K562 (cell line): ENCODE measurements at regions not wholly inside any gene's neighbourhood (a gene's known extent, or its start where the extent isn't known, plus 50 kb on each side); places are given as distances from the start of the nearest gene placed in this dataset.
"Not testable (repeated sequence)": the region's sequence is repeated elsewhere in the genome, so short reads cannot be mapped to it uniquely, and the experiment has no call there.

Source experiments
- ATAC-seq: fragments of 200-7000 bp; cut with Tn5 transposase; 3 replicates; pipeline ENCODE4 v1.9.1; 2020; ENCODE audit warnings: moderate library complexity
- BruUV-seq: library from RNA; stranded (reverse); fragments of 400-500 nt; replicated peaks from 2 replicates; lab custom pipeline; 2021; lab: Mats Ljungman, UMichigan
- CTCF ChIA-PET: fragments of 300-600 bp; formaldehyde crosslinking; extraction: SDS; loops from one replicate; lab custom pipeline; 2021; ENCODE audit warnings: low intra/inter-chr PET ratio; lab: Yijun Ruan, JAX
- POLR2A ChIA-PET: fragments of 300-600, 350-650 bp; sonication (Branson Sonifier 250); formaldehyde crosslinking; extraction: SDS; loops from one replicate; lab custom pipeline; 2021; ENCODE audit warnings: antibody characterized with exemption, inconsistent platforms; lab: Yijun Ruan, JAX
- DNase-seq, 4 experiments: peaks; one replicate each; pipeline versions ENCODE4 v3.0.0 to v3.0.0-alpha.2; 2011 to 2018; ENCODE audit warnings: low spot score in 3 of 4, mixed read lengths in 3 of 4; ENCODE audit errors: extremely low read depth in 1 of 4
- FAIRE-seq: peaks from 2 replicates; lab custom pipeline; 2011; peaks lifted over from hg19 to GRCh38; lab: Jason Lieb, UNC
- H2AFZ ChIP-seq: 2 replicates; pipeline ENCODE4 v1.6.0; 2011; ENCODE audit warnings: low read depth, low read length, control low read depth, inconsistent platforms
- H3K27ac ChIP-seq: fragments of 200-600 bp; 3 replicates; pipeline ENCODE4 v1.8.0; 2011; ENCODE audit warnings: low read depth, mild to moderate bottlenecking, control low read depth, inconsistent platforms, low read length, moderate library complexity, mixed read lengths; ENCODE audit errors: extremely low read depth
- H3K27me3 ChIP-seq, 2 experiments: fragments of 300-600 bp in 1 of 2; 2 replicates in 1 of 2; 3 replicates in 1 of 2; pipeline versions ENCODE4 v1.6.0 to v1.8.0; 2011; ENCODE audit warnings: inconsistent platforms in 2 of 2, low read length in 2 of 2, mild to moderate bottlenecking in 1 of 2, mixed read lengths in 1 of 2, moderate library complexity in 1 of 2; ENCODE audit not compliant: control insufficient read depth in 2 of 2, insufficient read depth in 2 of 2
- H3K36me3 ChIP-seq: fragments of 300-600 bp; 3 replicates; pipeline ENCODE4 v1.8.0; 2011; ENCODE audit warnings: mild to moderate bottlenecking, low read length, inconsistent platforms; ENCODE audit not compliant: control insufficient read depth, insufficient read depth
- H3K4me1 ChIP-seq, 2 experiments: fragments of 200-600 bp in 1 of 2; replicated peaks in 1 of 2; 2 replicates in 1 of 2; 3 replicates in 1 of 2; pipeline versions ENCODE4 v1.5.1 to v1.8.0; 2011; ENCODE audit warnings: inconsistent platforms in 2 of 2, low read length in 2 of 2, mild to moderate bottlenecking in 1 of 2, mixed read lengths in 1 of 2, moderate library complexity in 1 of 2; ENCODE audit not compliant: control insufficient read depth in 2 of 2, insufficient read depth in 2 of 2
- H3K4me2 ChIP-seq: 2 replicates; pipeline ENCODE4 v1.6.1; 2011; ENCODE audit warnings: low read length, control low read depth, inconsistent platforms, mixed read lengths; ENCODE audit not compliant: insufficient read depth
- H3K4me3 ChIP-seq: fragments of 200-600 bp; sonication (generic), shearing (Covaris generic); 2 replicates; pipeline ENCODE4 v1.5.1; 2016; ENCODE audit warnings: control low read depth, inconsistent platforms
- H3K79me2 ChIP-seq: fragments of 200-600 bp; 3 replicates; pipeline ENCODE4 v1.8.0; 2011; ENCODE audit warnings: low read length, inconsistent platforms; ENCODE audit not compliant: control insufficient read depth, insufficient read depth
- H3K9ac ChIP-seq, 2 experiments: 2 replicates each; pipeline versions ENCODE4 v1.6.0 to v1.6.1; 2011; ENCODE audit warnings: low read depth in 2 of 2, low read length in 2 of 2, control low read depth in 1 of 2, inconsistent platforms in 1 of 2, mild to moderate bottlenecking in 1 of 2, mixed read lengths in 1 of 2; ENCODE audit not compliant: insufficient read depth in 1 of 2
- H3K9me1 ChIP-seq: one replicate; pipeline ENCODE4 v1.6.0; 2011; ENCODE audit warnings: inconsistent platforms, mild to moderate bottlenecking, low read length, moderate library complexity; ENCODE audit not compliant: control insufficient read depth, insufficient read depth
- H3K9me3 ChIP-seq: replicated peaks from 2 replicates; pipeline ENCODE4 v1.5.1; 2011; ENCODE audit warnings: low read depth, low read length, inconsistent platforms; ENCODE audit not compliant: control insufficient read depth, insufficient read depth
- H4K20me1 ChIP-seq: replicated peaks from 2 replicates; pipeline ENCODE4 v1.6.1; 2011; ENCODE audit warnings: low read length, inconsistent platforms, mixed read lengths; ENCODE audit not compliant: control insufficient read depth, insufficient read depth
- BCOR ChIP-seq: fragments of 450-650 bp; IDR thresholded peaks from 2 replicates; pipeline ENCODE4 v1.6.1; 2016
- BDP1 ChIP-seq: IDR thresholded peaks from 3 replicates; pipeline ENCODE4 v1.6.1; 2011; ENCODE audit not compliant: insufficient read length, insufficient read depth
- KDM1A ChIP-seq, 2 experiments: fragments of 450-650 bp; IDR thresholded peaks; 2 replicates each; pipeline ENCODE4 v1.6.1; 2016; ENCODE audit warnings: mild to moderate bottlenecking in 2 of 2
- NR3C1 ChIP-seq: sonication (generic); formaldehyde crosslinking; IDR thresholded peaks from 2 replicates; pipeline ENCODE4 v1.8.1; 2022; ENCODE audit warnings: missing genetic modification reagents
- RBM25 ChIP-seq: fragments of 200-400 bp; formaldehyde crosslinking; IDR thresholded peaks from 2 replicates; pipeline ENCODE4 v1.6.1; 2018; ENCODE audit warnings: low read length, low read depth, moderate library complexity; ENCODE audit not compliant: severe bottlenecking
- ZNF146 ChIP-seq: IDR thresholded peaks from one replicate; pipeline ENCODE4 v1.6.1; 2018; ENCODE audit warnings: missing compliant biosample characterization; ENCODE audit not compliant: unreplicated experiment
- ZSCAN29 ChIP-seq: fragments of 450-650 bp; IDR thresholded peaks from 2 replicates; pipeline ENCODE4 v1.6.1; 2017
- WGBS: fragments of 100-300 bp; shearing (Covaris generic); methylation state at CpG from one replicate; pipeline ENCODE4 v1.1.6; 2016; ENCODE audit warnings: low coverage, mixed read lengths; ENCODE audit not compliant: insufficient coverage; ENCODE audit errors: missing lambda C conversion rate; 5-methylcytosine and 5-hydroxymethylcytosine counted together
- in situ Hi-C: fragments of 300-500 bp; cut with MboI; formaldehyde crosslinking; loops from 4 replicates; pipeline ENCODE4 v1.15.0; 2018; ENCODE audit warnings: inconsistent platforms, mixed read lengths
- intact Hi-C: fragments of 100-400 bp; cut with micrococcal nuclease; formaldehyde crosslinking; loops from 2 replicates; pipeline ENCODE4 v1.14.2; 2022

DNA sequence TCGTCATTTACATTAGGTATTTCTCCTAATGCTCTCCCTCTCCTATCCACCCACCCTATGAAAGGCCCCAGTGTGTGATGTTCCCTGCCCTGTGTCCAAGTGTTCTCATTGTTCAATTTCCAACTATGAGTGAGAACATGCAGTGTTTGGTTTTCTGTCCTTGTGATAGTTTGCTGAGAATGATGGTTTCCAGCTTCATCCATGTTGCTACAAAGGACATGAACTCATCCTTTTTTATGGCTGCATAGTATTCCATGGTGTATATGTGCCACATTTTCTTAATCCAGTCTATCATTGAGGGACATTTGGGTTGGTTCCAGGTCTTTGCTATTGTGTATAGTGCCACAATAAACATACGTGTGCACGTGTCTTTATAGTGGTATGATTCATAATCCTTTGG is 61.6 kb upstream of the HEPH start:
- in situ Hi-C loops, intact Hi-C loops, H3K9me3 ChIP-seq, H3K4me1 ChIP-seq, H3K79me2 ChIP-seq, H3K27ac ChIP-seq, CTCF ChIA-PET, H3K9ac ChIP-seq, ATAC-seq, FAIRE-seq, H3K9me1 ChIP-seq, POLR2A ChIA-PET, H3K36me3 ChIP-seq, H2AFZ ChIP-seq, H3K4me3 ChIP-seq, H4K20me1 ChIP-seq, H3K4me2 ChIP-seq, DNase-seq, BruUV-seq, H3K27me3 ChIP-seq: not testable (repeated sequence)
- TF ChIP-seq KDM1A (IDR thresholded peaks at IDR 0.05), result 0 out of 4 replicates have a peak, but pooled peaks of 1 of the 2 experiments have one; percentile 25
- peak; percentile 55 for TF ChIP-seq BCOR
- TF ChIP-seq ZNF146, result peak; percentile 69
- TF ChIP-seq RBM25, result peak; percentile 6
- WGBS, result 41% methylated on average over 3 of the region's 3 CpGs

DNA sequence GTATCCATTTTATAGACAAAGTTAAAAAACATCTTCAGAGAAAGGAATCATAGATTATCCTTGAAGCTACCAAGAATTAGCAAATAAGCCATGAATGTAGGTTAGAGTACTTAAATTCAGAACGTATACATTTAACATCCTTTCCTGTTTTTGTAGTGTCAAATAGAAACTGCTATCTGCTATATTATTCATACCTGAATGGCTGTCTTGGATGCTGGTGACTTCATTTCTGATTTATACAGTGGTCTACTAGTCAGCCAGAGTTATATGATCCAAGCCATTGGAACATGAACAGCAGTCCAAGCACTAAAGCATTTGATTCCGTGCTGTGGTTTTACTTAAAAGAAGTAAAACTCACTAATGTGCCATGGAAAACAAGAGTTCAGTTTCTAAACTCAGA is 58.3 kb upstream of the VSIG4 start:
- TF ChIP-seq NR3C1 (no peak), ZSCAN29 (no peak), BDP1 (no peak)
- in situ Hi-C loops, result no loop called here
- Histone ChIP-seq H3K4me2 (no peak overlapping the region), H4K20me1 (no peaks in the 10 kb centered on the region), H3K79me2 (no peaks in the 10 kb centered on the region), H3K27ac (no peak overlapping the region), H3K27me3 (no peaks in the 10 kb centered on the region), H3K4me1 (no peaks in the 10 kb centered on the region), H3K9me1 (no peaks in the 10 kb centered on the region), H3K36me3 (no peaks in the 10 kb centered on the region), H3K4me3 (no peak overlapping the region), H3K9ac (no peak overlapping the region), H3K9me3 (0 out of 2 replicates have a peak, but pooled peaks cover 5% of the 10 kb centered on the region), H2AFZ (no peak overlapping the region)
- no peak for FAIRE-seq
- ChIA-PET CTCF (no interaction called here), POLR2A (no interaction called here)
- no peak for ATAC-seq
- BruUV-seq, result no TSS peak
- intact Hi-C loops, result no loop called here
- no peak for DNase-seq
- 45% methylated on average over 2 of the region's 2 CpGs for WGBS
